GM21529 (cell line): ENCODE measurements at regions not wholly inside any gene's neighbourhood (a gene's known extent, or its start where the extent isn't known, plus 50 kb on each side); places are given as distances from the start of the nearest gene placed in this dataset.

Experiments used
- ATAC-seq: cut with Tn5 transposase; IDR thresholded peaks from one replicate; pipeline ENCODE4 v1.9.1; 2021; ENCODE audit not compliant: unreplicated experiment

DNA sequence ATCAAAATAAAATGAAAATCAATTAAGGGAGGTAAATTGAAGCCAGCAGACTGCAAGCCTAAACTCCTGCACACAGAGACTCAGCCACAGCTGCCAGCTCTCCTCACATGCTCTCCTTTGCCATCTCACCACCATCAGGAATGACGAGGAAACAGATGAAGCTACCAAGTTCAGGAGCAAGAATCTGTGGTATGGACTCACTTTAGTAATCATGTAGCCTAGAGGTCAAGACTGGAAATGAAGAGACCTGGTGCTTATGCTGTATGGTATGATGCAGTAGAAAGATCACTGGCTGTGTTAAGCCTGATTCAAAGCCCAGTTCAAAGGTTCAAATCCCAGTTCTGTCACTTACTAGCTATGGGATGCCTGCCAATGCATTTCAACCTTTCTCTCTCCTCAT, 78.9 kb upstream of the CAMK1G start:
- ATAC-seq: no peak

DNA sequence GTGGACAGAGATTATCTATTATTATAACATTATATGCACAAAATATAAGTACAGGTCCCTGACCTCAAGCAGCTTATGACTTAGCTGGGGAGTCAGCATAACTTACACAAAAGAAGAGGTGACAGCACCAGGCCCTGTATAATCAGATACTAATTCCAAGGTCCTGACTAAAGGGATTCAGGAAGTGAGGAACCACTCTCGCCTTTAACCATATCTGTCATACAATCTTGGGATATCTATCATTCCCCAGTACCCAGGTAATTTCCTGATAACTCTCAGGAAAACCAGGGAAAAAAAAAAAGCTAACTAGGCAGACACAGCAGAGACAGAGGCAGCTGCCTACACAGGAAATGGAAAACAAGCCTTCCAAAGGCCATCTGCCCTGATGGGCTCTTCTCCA, 78.5 kb upstream of the CAMK1G start:
- no peak for ATAC-seq

DNA sequence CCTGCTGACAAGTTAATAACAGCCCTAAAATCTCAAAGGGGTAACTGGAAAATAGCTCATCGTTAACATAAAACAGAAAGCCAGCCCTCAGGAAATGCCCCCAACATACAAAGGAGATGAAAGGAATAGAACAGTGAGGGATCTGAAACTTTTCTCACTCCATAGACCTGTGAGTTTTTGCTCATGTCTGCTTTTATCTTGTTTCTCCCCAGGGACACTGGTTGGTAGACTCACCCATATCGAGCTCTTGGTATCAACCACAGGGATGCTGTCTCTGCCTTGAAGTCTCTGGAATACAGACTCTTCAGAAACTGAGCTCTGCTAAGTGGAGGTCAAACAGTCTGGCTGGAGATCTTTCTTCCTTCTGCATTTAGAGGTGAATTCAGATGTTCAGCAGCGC, 77.4 kb upstream of the CAMK1G start:
- no peak for ATAC-seq

DNA sequence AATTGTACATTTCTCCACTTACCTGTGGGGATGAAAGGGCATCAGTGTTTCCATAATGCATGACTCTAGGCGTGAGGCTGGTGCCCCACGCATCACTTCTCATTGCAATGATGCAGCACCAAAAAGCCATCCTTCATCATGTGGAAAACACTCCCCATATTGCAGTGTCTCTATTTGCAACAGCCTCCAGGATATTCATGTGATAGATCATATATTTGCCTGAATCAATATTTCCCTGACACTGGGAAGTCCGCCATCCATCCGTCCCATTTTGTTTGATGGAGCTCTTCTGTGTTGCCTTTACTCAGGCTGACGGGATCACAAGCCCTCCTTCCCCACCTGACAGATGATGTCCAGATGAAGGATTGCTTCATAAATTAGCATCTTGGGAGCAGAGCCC, 74.5 kb upstream of the CAMK1G start:
- no peak for ATAC-seq

DNA sequence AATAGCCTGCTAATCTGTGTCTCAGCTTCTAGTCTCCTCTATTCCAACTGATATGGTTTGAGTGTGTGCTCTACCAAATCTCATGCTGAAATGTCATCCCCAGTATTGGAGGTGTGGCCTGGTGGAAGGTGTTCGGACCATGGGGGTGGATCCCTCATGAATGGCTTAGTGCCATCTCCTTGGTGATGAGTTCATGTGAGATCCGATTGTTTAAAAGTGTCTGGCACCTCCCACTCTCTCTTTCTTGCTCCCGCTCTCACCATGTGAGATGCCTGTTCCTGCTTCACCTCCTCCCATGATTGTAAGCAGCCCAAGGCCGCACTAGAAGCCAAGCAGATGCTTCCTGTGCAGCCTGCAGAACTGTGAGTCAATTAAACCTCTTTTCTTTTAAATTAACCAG, 73.5 kb upstream of the CAMK1G start:
- no peak for ATAC-seq

DNA sequence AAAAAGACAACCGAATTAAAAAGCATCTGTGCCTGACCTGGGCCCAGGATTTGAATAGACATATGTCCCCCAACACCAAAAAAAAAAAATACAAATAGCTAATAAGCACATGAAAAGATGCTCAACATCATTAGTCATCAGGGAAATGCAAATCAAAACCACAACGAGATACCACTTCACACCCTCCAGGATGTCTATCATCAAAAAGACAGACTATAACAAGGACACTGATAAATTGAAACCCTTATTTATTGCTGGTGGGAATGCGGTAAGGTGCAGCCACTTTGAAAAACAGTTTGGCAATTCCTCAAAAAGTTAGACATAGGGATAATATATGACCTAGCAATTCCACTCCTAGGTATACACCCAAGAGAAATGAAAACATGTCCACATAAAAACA, 72.3 kb upstream of the CAMK1G start:
- ATAC-seq: no peak

DNA sequence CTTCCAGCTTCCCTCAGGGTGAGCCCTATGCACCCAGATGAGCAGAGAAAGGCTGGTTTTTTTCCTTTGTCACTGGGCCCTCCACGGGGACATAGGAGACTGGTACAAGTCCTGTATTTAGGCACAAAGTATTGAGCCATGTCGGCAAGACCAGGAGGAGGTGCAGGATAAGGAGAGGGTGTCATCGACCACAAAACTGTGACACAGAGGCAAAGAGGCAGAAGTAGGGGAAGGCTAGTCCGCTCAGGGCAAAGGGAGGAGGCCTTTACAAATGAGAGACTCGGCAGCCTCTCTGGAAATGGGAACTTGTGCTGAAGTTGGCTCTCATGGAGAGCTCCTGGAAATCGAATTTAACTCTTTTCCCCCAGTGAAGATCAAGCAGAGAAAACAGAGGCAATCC, 70.7 kb upstream of the CAMK1G start:
- ATAC-seq: no peak

DNA sequence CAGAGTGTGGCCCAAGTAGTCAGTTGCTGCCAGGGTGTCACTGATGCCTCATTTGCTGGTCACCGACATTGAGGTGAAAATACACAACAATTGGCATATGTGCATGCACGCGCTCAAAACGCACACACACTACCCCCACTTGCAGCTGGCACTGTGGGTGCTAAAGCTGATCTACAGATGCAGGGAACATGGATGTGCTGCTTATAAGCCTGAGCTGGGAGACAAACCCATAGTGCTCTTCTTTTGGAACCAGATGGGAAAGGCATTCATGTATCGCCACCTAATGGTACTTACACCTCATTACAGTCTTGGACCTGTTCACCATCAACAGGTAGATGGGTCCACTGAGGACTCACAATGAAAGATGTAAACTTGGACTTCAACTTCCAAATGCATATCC, 70.3 kb upstream of the CAMK1G start:
- ATAC-seq: peak; percentile 62

DNA sequence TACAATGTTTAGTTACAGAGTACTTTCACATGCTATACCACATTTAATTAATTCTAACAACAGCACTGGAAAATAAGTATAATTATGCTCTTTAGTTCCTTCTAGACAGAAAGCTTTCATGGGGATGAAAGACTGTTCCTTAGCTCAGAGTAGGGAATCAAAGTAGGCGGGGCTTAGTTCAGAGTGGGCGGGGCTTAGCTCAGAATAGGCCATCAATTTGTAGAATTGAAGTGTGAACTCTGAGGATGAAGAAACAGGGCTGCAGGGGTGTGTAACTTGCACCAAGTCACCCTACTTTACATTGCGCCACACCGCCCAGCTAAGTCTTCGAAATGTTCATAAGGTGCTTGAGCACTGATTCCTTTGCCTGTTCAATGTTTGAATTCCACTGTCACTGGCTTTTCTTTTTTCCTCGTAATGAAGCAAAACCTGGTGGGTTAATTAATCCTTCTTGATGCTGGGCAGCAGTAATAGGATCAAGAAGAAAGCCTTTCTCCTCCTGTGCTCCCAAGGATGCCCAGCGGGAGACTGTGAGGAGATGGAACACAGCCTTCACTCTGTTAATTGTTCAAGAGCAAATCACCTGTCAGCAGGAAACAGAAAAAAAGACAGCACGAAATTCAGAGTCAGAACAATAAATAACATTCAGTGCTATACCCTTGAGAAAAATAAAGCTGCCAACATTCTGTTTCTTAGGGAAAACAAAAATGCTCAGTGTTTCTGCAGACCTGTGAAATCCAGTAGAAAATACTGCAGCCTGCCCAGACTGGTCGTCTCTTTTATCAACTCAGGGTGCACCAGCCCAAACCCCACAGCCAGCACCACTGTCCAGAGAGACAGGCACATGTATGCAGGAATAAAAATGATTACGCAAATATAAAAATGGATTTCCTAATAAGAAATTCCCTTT, 66.5 kb upstream of the CAMK1G start:
- no peak for ATAC-seq

DNA sequence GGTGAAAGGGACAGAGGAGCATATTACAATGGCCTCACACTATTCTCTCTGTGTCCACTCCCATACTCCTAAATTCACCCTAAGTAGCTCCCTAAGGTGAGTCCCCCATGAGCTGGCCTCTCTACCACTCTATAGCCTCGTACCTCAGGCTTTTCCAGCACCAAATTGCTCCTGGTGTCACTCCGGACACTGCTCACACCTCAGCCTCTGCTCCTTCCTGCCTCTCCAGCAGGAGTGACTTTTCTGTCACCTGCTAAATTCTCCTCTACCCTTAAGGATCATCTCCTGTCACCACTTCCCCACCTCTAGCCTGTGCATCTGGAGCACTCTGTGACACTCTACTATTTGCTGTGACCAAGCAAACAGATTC, 65.8 kb upstream of the CAMK1G start:
- no peak for ATAC-seq

DNA sequence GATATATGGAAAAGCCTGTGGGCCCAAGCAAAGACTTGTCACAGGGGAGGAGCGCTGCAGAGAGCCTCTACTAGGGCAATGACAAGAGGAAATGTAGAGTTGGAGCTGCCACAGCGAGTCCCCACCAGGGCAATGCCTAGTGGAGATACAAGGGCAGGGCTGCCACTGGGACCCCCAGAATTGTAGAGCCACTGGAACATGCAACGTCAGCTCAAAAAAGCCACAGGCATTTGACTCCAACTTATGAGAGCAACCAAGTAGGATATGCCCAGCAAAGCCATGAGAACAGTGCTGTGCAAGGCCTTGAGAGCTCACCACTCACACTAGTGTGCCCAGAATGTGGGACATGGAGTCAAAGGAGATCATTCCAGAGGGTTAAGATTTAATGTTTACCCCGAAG, 63.7 kb upstream of the CAMK1G start:
- no peak for ATAC-seq

DNA sequence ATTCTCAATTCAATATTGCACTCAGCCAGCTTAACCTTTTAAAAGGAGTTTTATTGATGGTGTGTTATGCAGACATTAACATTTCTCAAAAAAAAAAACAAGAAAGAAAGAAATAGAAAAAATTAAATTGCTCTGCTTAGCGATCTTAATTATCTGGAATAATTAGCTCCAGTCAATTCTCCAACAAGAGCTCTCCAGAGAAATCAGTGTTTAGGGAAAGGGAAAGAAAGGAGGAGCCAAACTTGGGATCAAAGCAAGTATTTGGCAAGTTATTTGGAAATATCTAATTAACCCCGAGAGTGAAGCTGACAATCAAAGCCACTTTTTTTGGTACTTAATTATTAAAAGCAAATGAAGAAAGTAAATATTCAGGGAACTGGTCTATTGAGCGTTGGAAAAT, 60.7 kb upstream of the CAMK1G start:
- no peak for ATAC-seq

DNA sequence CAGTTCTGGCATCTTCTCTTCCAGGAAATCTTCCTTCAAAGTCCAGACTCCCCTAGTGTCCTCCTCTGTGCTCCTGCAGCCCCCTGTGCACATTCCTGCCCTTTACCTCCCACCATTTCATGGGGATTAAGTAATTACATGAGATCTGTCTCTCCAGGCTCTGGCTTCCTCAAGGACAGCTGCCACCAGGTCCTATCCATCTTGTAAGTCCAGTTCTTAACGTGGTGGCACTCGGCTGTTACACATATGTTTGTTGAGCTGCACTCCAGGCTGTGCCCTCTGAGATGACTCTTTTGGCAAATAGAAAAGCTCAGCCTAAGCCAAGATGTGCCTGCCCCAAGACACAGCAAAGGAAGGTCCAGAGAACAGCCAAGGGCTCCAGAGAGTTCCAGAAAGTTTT, 57.4 kb upstream of the CAMK1G start:
- ATAC-seq: no peak

DNA sequence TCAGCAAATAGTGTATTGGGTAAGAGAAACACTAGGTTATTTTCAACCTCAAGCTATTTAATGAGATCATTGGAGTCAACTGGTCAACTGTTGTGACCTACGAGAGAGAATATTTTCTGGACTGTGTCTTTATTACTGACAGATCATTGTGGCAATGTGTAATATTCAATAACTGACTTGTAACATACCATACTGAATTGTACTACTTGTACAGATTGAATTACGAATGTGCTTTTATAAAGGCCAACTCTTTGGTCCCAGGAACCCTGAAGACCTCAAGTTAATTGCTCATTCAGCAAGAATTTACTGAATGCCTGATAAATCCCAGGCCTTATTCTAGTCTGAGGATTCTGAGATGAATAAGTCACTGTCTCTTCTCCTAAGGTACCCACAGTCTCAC, 56.1 kb upstream of the CAMK1G start:
- ATAC-seq: no peak

DNA sequence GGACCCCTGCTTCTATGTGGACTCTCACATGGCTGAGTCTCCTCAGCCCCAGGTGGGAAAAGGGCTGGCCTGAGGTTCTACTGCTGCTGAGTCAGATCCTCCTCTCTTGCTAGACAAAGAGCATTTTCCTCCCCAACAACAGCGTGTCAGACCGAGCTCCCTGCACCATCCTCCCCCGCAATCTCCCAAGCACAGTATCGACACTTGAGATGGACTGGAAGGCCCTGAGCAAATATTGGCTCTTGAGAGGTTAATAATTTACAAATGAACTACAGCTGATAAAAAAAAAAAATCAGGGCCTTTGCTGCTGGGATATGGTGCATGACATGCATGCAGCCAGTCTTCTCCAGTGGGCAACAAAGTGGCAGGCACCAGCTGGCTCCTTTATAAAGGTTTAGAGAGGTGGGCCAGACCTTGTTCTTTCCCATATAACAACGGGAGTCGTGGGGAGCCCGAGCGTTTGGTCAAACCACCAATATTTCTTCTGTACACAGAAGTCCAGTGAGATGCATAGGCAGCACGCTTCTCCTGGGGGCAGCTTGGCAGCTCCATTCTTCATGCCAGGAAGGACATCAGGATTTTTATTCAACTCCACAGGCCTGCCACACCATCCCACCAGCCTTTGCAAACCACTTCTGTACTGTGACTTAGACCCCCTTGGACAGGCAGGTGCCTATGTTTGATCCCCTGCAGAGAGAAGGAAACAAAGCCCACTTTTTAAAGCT, 55.4 kb upstream of the CAMK1G start:
- no peak for ATAC-seq

DNA sequence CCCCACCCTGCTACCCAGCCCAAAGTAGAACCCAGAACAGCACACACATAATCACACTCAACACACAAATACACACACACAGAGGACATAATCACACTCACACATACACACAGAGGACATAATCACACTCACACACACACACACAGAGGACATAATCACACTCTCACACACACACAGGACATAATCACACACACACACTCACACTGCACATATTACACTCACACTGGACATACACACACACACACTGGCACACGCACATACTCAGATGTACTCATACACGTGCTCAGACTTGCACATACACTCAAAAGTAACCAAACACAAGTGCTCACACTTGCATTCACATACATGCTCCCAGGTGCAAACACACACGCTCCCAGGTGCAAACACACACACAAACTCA, 54.3 kb upstream of the CAMK1G start:
- no peak for ATAC-seq

DNA sequence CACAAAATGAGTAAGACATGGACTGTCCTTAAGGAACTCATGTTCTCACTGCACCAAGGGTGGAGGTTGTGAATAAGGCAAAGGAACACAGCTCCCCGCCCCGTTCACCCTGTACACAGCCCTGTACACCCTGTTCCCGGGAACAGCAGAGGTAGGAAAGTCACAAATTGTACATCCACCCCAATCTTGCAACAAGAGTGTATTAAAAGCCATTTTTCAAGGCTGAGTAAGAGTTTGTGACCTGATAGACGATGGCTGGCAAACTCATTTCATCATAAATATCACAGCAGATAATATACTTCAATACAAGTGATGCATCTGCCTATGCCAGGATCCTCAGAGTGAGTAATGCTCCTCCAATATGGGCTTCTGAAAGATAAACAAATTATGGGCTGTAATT, 52.5 kb upstream of the CAMK1G start:
- ATAC-seq: no peak

DNA sequence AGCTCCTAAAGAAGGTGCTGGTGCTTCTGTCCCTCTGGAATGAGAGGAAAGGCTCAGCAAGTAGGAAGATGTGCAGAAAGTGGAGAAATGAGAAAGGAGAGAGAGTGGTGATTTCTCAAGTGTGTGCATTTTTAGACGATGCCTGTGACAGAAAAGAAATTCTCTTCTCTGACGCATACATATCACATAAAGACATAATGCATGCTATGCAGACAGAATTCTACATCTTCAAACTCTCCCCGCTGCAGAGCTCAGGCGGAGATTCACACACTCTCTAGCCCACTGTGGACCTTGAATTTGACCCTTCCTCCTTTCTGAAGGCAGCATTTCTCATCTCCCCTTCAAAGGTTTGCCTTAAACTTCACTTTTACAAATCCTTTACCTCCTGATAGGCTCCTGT, 52.0 kb upstream of the CAMK1G start:
- no peak for ATAC-seq
